Activated CD8-positive, alpha-beta memory T cell treated with anti-CD3 and anti-CD28 coated beads, Interleukin-2, amount 50 U/mL, for 1 hour (primary cell): ENCODE measurements at regions not wholly inside any gene's neighbourhood (a gene's known extent, or its start where the extent isn't known, plus 50 kb on each side); places are given as distances from the start of the nearest gene placed in this dataset.

ENCODE experiments used
- DNase-seq: peaks from one replicate; pipeline ENCODE4 v3.0.0-alpha.2; 2020; ENCODE audit errors: extremely low read depth

GRCh38 chr2:81234711-81235110 is 930.2 kb upstream of the LRRTM1 start:
- DNase-seq, result no peak

- no peak for DNase-seq
Observed at GRCh38 chr2:81225756-81226155, 921.2 kb upstream of the LRRTM1 start.

- no peak for DNase-seq
Observed at GRCh38 chr2:81213598-81213997, 909.0 kb upstream of the LRRTM1 start.

- no peak for DNase-seq
Observed at GRCh38 chr2:81206216-81206615, 901.7 kb upstream of the LRRTM1 start.

GRCh38 chr2:81196933-81197628 is 892.5 kb upstream of the LRRTM1 start:
- no peak for DNase-seq

GRCh38 chr2:81196383-81196851 is 891.9 kb upstream of the LRRTM1 start:
- DNase-seq, result no peak

GRCh38 chr2:81195774-81196382 is 891.3 kb upstream of the LRRTM1 start:
- no peak for DNase-seq

- DNase-seq, result no peak
Observed at GRCh38 chr2:81195017-81195773, 890.6 kb upstream of the LRRTM1 start.

GRCh38 chr2:81194581-81194980 is 890.0 kb upstream of the LRRTM1 start:
- no peak for DNase-seq

GRCh38 chr2:81194176-81194575 is 889.6 kb upstream of the LRRTM1 start:
- DNase-seq, result no peak

GRCh38 chr2:81181845-81182244 is 877.3 kb upstream of the LRRTM1 start:
- DNase-seq, result no peak

GRCh38 chr2:81171447-81171846 is 866.9 kb upstream of the LRRTM1 start:
- DNase-seq, result no peak

- no peak for DNase-seq
Observed at GRCh38 chr2:81163583-81163982, 859.0 kb upstream of the LRRTM1 start.

GRCh38 chr2:81158505-81158904 is 854.0 kb upstream of the LRRTM1 start:
- DNase-seq, result no peak

- DNase-seq, result no peak
Observed at GRCh38 chr2:81148323-81148722, 843.8 kb upstream of the LRRTM1 start.

- no peak for DNase-seq
Observed at GRCh38 chr2:81136296-81136695, 831.7 kb upstream of the LRRTM1 start.

GRCh38 chr2:81097361-81097760 is 792.8 kb upstream of the LRRTM1 start:
- DNase-seq, result no peak

- DNase-seq, result no peak
Observed at GRCh38 chr2:81093031-81093430, 788.5 kb upstream of the LRRTM1 start.

GRCh38 chr2:81087646-81088045 is 783.1 kb upstream of the LRRTM1 start:
- DNase-seq, result no peak

GRCh38 chr2:81084101-81084500 is 779.5 kb upstream of the LRRTM1 start:
- DNase-seq, result no peak

GRCh38 chr2:81078631-81079030 is 774.1 kb upstream of the LRRTM1 start:
- DNase-seq, result no peak

- DNase-seq, result no peak
Observed at GRCh38 chr2:81078102-81078501, 773.5 kb upstream of the LRRTM1 start.

GRCh38 chr2:81077396-81077795 is 772.8 kb upstream of the LRRTM1 start:
- DNase-seq, result no peak
